Omental fat pad (tissue), 3 donors: ENCODE measurements at regions not wholly inside any gene's neighbourhood (a gene's known extent, or its start where the extent isn't known, plus 50 kb on each side); places are given as distances from the start of the nearest gene placed in this dataset.

ENCODE experiments used
- ATAC-seq: fragments of 150-250 bp; one replicate; pipeline ENCODE4 v1.9.1; 2016; ENCODE audit warnings: mild to moderate bottlenecking, moderate library complexity; ENCODE audit not compliant: low FRiP score
- DNase-seq: peaks from one replicate; pipeline ENCODE4 v3.0.0-alpha.2; 2019; ENCODE audit warnings: low spot score
- CTCF ChIP-seq, 3 donors: fragments of 450-650 bp; IDR thresholded peaks; one replicate each; pipeline ENCODE4 v1.5.1; 2016 to 2017; ENCODE audit warnings: antibody characterized with exemption in 3 of 3, mild to moderate bottlenecking in 3 of 3, moderate library complexity in 2 of 3

DNA sequence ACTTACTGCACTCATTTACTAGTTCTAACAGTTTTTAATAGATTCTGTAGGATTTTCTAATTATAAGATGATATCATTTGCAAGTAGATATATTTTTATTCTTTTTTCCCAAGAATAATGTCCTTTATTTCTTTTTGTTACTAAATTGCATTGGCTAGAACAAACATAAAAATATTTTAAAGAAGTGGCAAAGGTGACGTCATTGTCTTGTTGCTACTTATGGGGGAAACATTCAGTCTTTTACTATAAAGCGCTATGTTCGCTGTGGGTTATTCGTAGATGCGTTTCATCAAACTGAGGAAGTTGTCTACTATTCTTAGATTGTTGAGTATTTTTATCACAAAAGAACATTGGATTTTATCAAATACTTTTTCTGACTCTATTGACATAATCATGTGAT lies 765.2 kb upstream of the POU3F3 start:
- ATAC-seq = no peak
- no peak for DNase-seq
- TF ChIP-seq CTCF (IDR thresholded peaks at IDR 0.05) = no peak

GRCh38 chr2:104090407-104090806 lies 763.5 kb upstream of the POU3F3 start:
- no peak for TF ChIP-seq CTCF (IDR thresholded peaks at IDR 0.05)
- ATAC-seq (no peak), DNase-seq (no peak)

DNA sequence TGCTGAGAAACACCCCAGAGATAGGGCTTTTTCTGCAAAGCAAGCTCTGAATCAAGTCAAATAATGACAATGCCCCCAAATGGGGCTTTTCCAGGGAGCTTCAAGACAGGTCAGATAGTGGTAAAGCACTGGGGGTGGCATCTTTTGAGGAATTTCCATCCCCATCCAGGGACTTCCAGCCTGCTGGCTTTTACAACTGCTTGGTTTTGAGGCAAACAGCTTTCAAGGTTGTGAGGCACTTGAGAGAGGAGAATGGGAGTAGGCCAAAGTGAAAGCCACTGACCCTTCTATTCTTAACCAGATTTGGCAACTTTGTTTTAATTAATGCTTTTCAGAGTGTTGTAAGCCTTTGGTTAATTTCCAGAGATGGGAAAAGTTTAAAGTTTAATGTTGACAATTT lies 762.0 kb upstream of the POU3F3 start:
- no peak for TF ChIP-seq CTCF (IDR thresholded peaks at IDR 0.05)
- ATAC-seq (no peak), DNase-seq (no peak)

DNA sequence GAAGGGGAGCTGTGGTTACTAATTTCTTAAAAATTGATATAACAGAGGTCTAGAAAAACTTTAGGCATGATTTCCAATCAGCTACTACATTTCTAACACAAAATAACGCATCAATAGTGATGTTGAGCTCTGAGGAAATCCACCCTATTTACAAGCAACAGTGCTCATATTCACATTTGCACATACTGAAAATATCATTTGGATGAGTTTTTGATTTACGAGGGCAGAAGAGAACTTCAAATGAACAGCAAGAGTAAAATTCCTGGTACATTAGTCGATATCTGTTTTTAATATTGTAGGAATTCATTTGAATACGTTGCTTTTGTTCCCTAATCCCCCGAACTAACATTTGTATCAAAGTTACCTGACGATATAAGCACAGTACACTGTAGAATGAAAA lies 761.0 kb upstream of the POU3F3 start:
- ATAC-seq = no peak
- no peak for TF ChIP-seq CTCF (IDR thresholded peaks at IDR 0.05)
- DNase-seq = no peak

GRCh38 chr2:104102615-104103014 lies 751.3 kb upstream of the POU3F3 start:
- TF ChIP-seq CTCF (IDR thresholded peaks at IDR 0.05) = no peak
- ATAC-seq (no peak), DNase-seq (no peak)

DNA sequence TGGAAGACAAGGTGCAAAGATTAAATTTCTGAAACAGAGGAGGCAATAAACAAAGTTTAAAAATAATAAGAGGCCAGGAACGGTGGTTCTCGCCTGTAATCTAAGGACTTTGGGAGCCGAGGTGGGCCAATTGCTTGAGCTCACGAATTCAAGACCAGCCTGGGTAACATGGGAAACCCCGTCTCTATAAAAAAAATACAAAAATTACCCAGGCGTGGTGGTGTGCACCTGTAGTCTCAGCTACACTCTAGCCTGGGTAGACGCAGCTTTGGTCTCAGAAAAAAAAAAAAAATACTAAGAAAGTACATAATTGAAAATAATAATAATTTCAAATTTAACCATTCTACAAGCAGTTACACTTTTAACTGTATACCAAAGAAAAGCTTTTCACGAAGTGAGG lies 744.6 kb upstream of the POU3F3 start:
- DNase-seq (no peak), ATAC-seq (no peak)

GRCh38 chr2:104118889-104119288 lies 735.0 kb upstream of the POU3F3 start:
- TF ChIP-seq CTCF (IDR thresholded peaks at IDR 0.05) = no peak
- no peak for ATAC-seq
- DNase-seq = no peak

More for the DNA sequence above, 744.6 kb upstream of the POU3F3 start:
- no peak for TF ChIP-seq CTCF (IDR thresholded peaks at IDR 0.05)
